K562 (cell line): ENCODE measurements at regions not wholly inside any gene's neighbourhood (a gene's known extent, or its start where the extent isn't known, plus 50 kb on each side); places are given as distances from the start of the nearest gene placed in this dataset.

Experiments used
- DDX20 ChIP-seq: fragments of 450-650 bp; IDR thresholded peaks from 2 replicates; pipeline ENCODE4 v1.6.1; 2016; ENCODE audit warnings: missing genetic modification characterization, low read depth, mild to moderate bottlenecking, missing compliant biosample characterization, moderate library complexity
- ELF4 ChIP-seq: fragments of 450-650 bp; formaldehyde crosslinking; IDR thresholded peaks from 2 replicates; pipeline ENCODE4 v1.4.0; 2022; ENCODE audit warnings: missing genetic modification characterization
- GATA2 ChIP-seq: sonication (generic); formaldehyde crosslinking; IDR thresholded peaks from 2 replicates; pipeline ENCODE4 v1.4.0; 2020; ENCODE audit warnings: mild to moderate bottlenecking, missing genetic modification reagents
- HDGF ChIP-seq: fragments of 450-650 bp; IDR thresholded peaks from 2 replicates; pipeline ENCODE4 v1.6.1; 2016
- MEF2A ChIP-seq: IDR thresholded peaks from 2 replicates; pipeline ENCODE4 v1.6.1; 2011; ENCODE audit warnings: low read depth, mild to moderate bottlenecking, low read length, moderate library complexity; ENCODE audit not compliant: control insufficient read depth
- MTF1 ChIP-seq: fragments of 250-450 bp; sonication (Bioruptor Pico); IDR thresholded peaks from 2 replicates; pipeline ENCODE4 v1.9.0; 2021; ENCODE audit warnings: moderate library complexity, mild to moderate bottlenecking, inconsistent platforms, borderline replicate concordance
- NFATC3 ChIP-seq: fragments of 450-650 bp; IDR thresholded peaks from 2 replicates; pipeline ENCODE4 v1.6.1; 2017; ENCODE audit warnings: mild to moderate bottlenecking
- NR3C1 ChIP-seq: sonication (generic); formaldehyde crosslinking; IDR thresholded peaks from 2 replicates; pipeline ENCODE4 v1.8.1; 2022; ENCODE audit warnings: missing genetic modification reagents
- POLR2A ChIP-seq: fragments of 450-650 bp; conservative IDR thresholded peaks from 2 replicates; pipeline ENCODE4 v1.6.1; 2016
- POU5F1 ChIP-seq: fragments of 150-350 bp; IDR thresholded peaks from 2 replicates; pipeline ENCODE4 v1.6.1; 2014; ENCODE audit warnings: borderline replicate concordance, low read length, low read depth, mild to moderate bottlenecking; ENCODE audit not compliant: partially characterized antibody
- PURB ChIP-seq: sonication (generic); formaldehyde crosslinking; IDR thresholded peaks from 2 replicates; pipeline ENCODE4 v1.9.0; 2021; ENCODE audit warnings: low read depth, mild to moderate bottlenecking, missing genetic modification reagents
- TEAD4 ChIP-seq, 2 experiments: sonication (generic) in 1 of 2; formaldehyde crosslinking in 1 of 2; IDR thresholded peaks; 2 replicates each; pipeline versions ENCODE4 v1.6.1 to v1.8.0; 2012 to 2022; ENCODE audit warnings: borderline replicate concordance in 1 of 2, inconsistent platforms in 1 of 2, low read length in 1 of 2, mild to moderate bottlenecking in 1 of 2, missing genetic modification reagents in 1 of 2
- TGIF2 ChIP-seq: sonication (generic); formaldehyde crosslinking; IDR thresholded peaks from 2 replicates; pipeline ENCODE4 v1.8.1; 2022; ENCODE audit warnings: mild to moderate bottlenecking, missing genetic modification reagents, moderate library complexity
- ZBTB1 ChIP-seq: sonication (generic); formaldehyde crosslinking; IDR thresholded peaks from 2 replicates; pipeline ENCODE4 v1.8.1; 2023; ENCODE audit warnings: missing genetic modification reagents, low read depth, mild to moderate bottlenecking, borderline replicate concordance
- ZNF197 ChIP-seq: fragments of 200-800 bp; sonication (Bioruptor generic); IDR thresholded peaks from 2 replicates; pipeline ENCODE4 v1.6.1; 2016; ENCODE audit warnings: low read depth, missing genetic modification characterization, missing compliant biosample characterization
- ZNF217 ChIP-seq: sonication (generic); formaldehyde crosslinking; IDR thresholded peaks from 2 replicates; pipeline ENCODE4 v1.8.0; 2022; ENCODE audit warnings: mild to moderate bottlenecking, missing genetic modification reagents
- ZNF41 ChIP-seq: fragments of 250-450 bp; sonication (Bioruptor Pico); conservative IDR thresholded peaks from 2 replicates; pipeline ENCODE4 v1.4.0; 2020; ENCODE audit warnings: mild to moderate bottlenecking
- ZZZ3 ChIP-seq: fragments of 450-650 bp; IDR thresholded peaks from 2 replicates; pipeline ENCODE4 v1.6.1; 2016; ENCODE audit warnings: antibody characterized with exemption, mild to moderate bottlenecking, moderate library complexity
- TF ChIP-seq, protein P1 (sequence below): fragments of 250-450 bp; sonication (Bioruptor Pico); IDR thresholded peaks from 2 replicates; pipeline ENCODE4 v1.4.0; 2020
- TF ChIP-seq, protein P2 (sequence below): fragments of 450-650 bp; formaldehyde crosslinking; IDR thresholded peaks from 2 replicates; pipeline ENCODE4 v1.4.0; 2022; ENCODE audit warnings: mild to moderate bottlenecking, moderate library complexity
- TF ChIP-seq, protein P3 (sequence below): fragments of 450-650 bp; formaldehyde crosslinking; IDR thresholded peaks from 2 replicates; pipeline ENCODE4 v1.4.0; 2020; ENCODE audit warnings: mild to moderate bottlenecking, moderate library complexity
- TF ChIP-seq, protein P4 (sequence below): sonication (generic); formaldehyde crosslinking; IDR thresholded peaks from 2 replicates; pipeline ENCODE4 v1.8.0; 2022; ENCODE audit warnings: mild to moderate bottlenecking, missing genetic modification reagents, borderline replicate concordance
- TF ChIP-seq, protein P5 (sequence below): sonication (generic); formaldehyde crosslinking; IDR thresholded peaks from 2 replicates; pipeline ENCODE4 v1.8.0; 2022; ENCODE audit warnings: missing genetic modification reagents, mild to moderate bottlenecking, borderline replicate concordance

DNA sequence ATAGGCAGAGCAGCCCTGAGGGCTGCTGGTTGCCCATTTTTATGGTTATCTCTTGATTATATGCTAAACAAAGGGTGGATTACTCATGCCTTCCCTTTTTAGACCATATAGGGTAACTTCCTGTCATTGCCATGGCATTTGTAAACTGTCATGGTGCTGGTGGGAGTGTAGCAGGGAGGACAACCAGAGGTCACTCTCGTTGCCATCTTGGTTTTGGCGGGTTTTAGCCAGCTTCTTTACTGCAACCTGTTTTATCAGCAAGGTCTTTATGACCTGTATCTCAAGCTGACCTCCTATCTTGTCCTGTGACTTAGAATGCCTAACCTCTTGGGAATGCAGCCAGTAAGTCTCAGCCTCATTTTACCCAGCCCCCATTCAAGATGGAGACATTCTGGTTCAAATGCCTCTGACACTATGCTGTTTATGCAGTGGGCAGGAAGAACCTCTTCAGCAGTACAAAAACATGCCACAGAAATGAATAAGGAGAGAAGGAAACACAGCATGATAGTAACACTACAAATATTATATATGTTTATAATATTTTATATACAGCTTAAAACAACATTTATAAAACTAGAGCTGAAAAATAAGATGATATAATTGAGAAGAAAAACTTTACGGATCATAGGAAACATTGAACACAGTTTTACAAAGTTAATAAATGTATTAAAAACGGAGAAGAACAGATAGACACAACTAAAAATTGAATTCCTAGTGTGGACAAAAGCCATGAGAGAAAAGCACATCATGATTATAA lies 58.9 kb upstream of the SAMD5 start (continued):
- TF ChIP-seq POU5F1 (no peak), ZNF217 (CRISPR knock-in tag) (no peak), ZBTB1 (CRISPR knock-in tag) (no peak), TGIF2 (CRISPR knock-in tag) (no peak), GATA2 (no peak), NR3C1 (CRISPR knock-in tag) (no peak), POLR2A (no peak), ZZZ3 (no peak), ZNF197 (peak; percentile 99), PURB (CRISPR knock-in tag) (no peak), HDGF (no peak), MTF1 (CRISPR knock-in tag) (no peak), MEF2A (no peak), DDX20 (tag) (peak; percentile 92), ELF4 (peak; percentile 87; the same call in 1 of the 2 replicates), NFATC3 (no peak), ZNF41 (CRISPR knock-in tag) (peak; percentile 95), TEAD4 (IDR thresholded peaks at IDR 0.05; ENCODE audit: low read length) (no peak), TEAD4 (CRISPR knock-in tag; IDR thresholded peaks at IDR 0.05; ENCODE audit: borderline replicate concordance) (no peak)
- TF ChIP-seq, protein P1, sequence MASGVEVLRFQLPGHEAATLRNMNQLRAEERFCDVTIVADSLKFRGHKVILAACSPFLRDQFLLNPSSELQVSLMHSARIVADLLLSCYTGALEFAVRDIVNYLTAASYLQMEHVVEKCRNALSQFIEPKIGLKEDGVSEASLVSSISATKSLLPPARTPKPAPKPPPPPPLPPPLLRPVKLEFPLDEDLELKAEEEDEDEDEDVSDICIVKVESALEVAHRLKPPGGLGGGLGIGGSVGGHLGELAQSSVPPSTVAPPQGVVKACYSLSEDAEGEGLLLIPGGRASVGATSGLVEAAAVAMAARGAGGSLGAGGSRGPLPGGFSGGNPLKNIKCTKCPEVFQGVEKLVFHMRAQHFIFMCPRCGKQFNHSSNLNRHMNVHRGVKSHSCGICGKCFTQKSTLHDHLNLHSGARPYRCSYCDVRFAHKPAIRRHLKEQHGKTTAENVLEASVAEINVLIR (CRISPR knock-in tag), result peak; percentile 86
- TF ChIP-seq, protein P2, sequence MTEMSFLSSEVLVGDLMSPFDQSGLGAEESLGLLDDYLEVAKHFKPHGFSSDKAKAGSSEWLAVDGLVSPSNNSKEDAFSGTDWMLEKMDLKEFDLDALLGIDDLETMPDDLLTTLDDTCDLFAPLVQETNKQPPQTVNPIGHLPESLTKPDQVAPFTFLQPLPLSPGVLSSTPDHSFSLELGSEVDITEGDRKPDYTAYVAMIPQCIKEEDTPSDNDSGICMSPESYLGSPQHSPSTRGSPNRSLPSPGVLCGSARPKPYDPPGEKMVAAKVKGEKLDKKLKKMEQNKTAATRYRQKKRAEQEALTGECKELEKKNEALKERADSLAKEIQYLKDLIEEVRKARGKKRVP, result peak; percentile 89
- TF ChIP-seq, protein P3, sequence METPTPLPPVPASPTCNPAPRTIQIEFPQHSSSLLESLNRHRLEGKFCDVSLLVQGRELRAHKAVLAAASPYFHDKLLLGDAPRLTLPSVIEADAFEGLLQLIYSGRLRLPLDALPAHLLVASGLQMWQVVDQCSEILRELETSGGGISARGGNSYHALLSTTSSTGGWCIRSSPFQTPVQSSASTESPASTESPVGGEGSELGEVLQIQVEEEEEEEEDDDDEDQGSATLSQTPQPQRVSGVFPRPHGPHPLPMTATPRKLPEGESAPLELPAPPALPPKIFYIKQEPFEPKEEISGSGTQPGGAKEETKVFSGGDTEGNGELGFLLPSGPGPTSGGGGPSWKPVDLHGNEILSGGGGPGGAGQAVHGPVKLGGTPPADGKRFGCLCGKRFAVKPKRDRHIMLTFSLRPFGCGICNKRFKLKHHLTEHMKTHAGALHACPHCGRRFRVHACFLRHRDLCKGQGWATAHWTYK (CRISPR knock-in tag), result peak; percentile 99
- TF ChIP-seq, protein P4, sequence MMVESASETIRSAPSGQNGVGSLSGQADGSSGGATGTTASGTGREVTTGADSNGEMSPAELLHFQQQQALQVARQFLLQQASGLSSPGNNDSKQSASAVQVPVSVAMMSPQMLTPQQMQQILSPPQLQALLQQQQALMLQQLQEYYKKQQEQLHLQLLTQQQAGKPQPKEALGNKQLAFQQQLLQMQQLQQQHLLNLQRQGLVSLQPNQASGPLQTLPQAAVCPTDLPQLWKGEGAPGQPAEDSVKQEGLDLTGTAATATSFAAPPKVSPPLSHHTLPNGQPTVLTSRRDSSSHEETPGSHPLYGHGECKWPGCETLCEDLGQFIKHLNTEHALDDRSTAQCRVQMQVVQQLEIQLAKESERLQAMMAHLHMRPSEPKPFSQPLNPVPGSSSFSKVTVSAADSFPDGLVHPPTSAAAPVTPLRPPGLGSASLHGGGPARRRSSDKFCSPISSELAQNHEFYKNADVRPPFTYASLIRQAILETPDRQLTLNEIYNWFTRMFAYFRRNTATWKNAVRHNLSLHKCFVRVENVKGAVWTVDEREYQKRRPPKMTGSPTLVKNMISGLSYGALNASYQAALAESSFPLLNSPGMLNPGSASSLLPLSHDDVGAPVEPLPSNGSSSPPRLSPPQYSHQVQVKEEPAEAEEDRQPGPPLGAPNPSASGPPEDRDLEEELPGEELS (CRISPR knock-in tag), result no peak
- TF ChIP-seq, protein P5, sequence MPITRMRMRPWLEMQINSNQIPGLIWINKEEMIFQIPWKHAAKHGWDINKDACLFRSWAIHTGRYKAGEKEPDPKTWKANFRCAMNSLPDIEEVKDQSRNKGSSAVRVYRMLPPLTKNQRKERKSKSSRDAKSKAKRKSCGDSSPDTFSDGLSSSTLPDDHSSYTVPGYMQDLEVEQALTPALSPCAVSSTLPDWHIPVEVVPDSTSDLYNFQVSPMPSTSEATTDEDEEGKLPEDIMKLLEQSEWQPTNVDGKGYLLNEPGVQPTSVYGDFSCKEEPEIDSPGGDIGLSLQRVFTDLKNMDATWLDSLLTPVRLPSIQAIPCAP (CRISPR knock-in tag), result no peak
